Esophagus (tissue), 2 donors: ENCODE measurements at regions not wholly inside any gene's neighbourhood (a gene's known extent, or its start where the extent isn't known, plus 50 kb on each side); places are given as distances from the start of the nearest gene placed in this dataset.

Experiments used
- H3K27ac ChIP-seq, 2 donors: one replicate each; pipeline ENCODE4 v1.5.1; 2013; ENCODE audit warnings: low read depth in 2 of 2, mild to moderate bottlenecking in 2 of 2, inconsistent platforms in 1 of 2, low read length in 1 of 2, moderate library complexity in 1 of 2
- H3K27me3 ChIP-seq, 2 donors: one replicate each; pipeline ENCODE4 v1.6.1; 2013; ENCODE audit warnings: low read length in 2 of 2, control low read depth in 1 of 2, mild to moderate bottlenecking in 1 of 2; ENCODE audit not compliant: insufficient read depth in 2 of 2, control insufficient read depth in 1 of 2
- H3K36me3 ChIP-seq, 2 donors: one replicate each; pipeline ENCODE4 v1.6.1; 2013; ENCODE audit warnings: low read length in 1 of 2; ENCODE audit not compliant: control insufficient read depth in 2 of 2, insufficient read depth in 2 of 2
- H3K4me1 ChIP-seq, 2 donors: one replicate each; pipeline ENCODE4 v1.6.1; 2013; ENCODE audit warnings: low read length in 1 of 2; ENCODE audit not compliant: control insufficient read depth in 2 of 2, insufficient read depth in 2 of 2
- H3K4me3 ChIP-seq, 2 donors: one replicate each; pipeline ENCODE4 v1.5.1; 2013; ENCODE audit warnings: low read length in 2 of 2, mild to moderate bottlenecking in 2 of 2, low read depth in 1 of 2, moderate library complexity in 1 of 2
- H3K9me3 ChIP-seq, 2 donors: one replicate each; pipeline ENCODE4 v1.6.1; 2013; ENCODE audit warnings: mild to moderate bottlenecking in 2 of 2, low read depth in 1 of 2, low read length in 1 of 2, moderate library complexity in 1 of 2; ENCODE audit not compliant: control insufficient read depth in 2 of 2, insufficient read depth in 1 of 2
- WGBS, 2 donors: extraction: QIAGEN DNeasy Blood & Tissue Kit; methylation state at CpG; one replicate each; pipeline ENCODE4 v1.1.7; 2013; 5-methylcytosine and 5-hydroxymethylcytosine counted together
- donor health status: healthy with polysubstance abuse.
- donor health status: Bipolar disorder and iron deficiency.

DNA sequence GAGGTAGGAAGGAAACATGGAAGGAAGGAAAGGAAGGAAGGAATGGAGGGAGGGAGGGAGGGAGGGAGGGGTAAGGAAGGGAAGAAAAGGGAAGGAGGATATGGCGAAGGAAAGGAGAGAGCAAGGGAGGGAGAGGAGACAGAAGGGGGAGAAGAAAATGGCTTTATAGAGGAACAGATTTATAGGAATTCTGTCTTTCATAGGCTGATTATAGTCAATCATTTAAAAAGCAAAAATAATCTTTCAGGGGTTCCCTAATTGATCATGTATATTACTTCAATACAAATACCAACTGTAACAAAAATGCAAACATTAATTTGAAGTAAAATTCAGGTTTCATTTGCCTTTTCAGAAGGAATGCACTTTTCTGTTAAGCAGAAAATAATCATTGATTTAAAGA, 519.1 kb downstream of the MDFIC start:
- Histone ChIP-seq H3K4me1 (no peaks in the 10 kb centered on the region), H3K36me3 (no peaks in the 10 kb centered on the region), H3K27me3 (no peaks in the 10 kb centered on the region), H3K27ac (no peak overlapping the region), H3K9me3 (no peaks in the 10 kb centered on the region), H3K4me3 (no peak overlapping the region)
- WGBS, 2 donors, result 85 to 92% methylated on average over 1 of the region's 1 CpG

DNA sequence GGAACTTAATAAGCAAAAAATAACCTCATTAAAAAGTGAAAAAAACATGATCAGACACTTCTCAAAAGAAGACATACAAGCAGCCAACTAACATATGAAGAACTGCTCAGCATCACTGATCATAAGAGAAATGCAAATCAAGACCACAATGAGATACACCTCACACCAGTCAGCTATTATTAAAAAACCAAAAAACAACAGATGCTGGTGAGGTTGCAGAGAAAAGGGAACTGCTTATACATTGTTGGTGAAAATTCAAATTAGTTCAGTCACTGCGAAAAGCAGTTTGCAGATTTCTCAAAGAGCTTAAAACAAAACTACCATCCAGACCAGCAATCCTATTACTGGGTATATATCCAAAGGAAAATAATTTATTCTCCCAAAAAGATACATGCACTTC, 513.3 kb downstream of the MDFIC start:
- H3K4me3 ChIP-seq, result no peak overlapping the region
- H3K27ac ChIP-seq, result no peak overlapping the region
- H3K27me3 ChIP-seq, result no peaks in the 10 kb centered on the region
- WGBS, 2 donors, result 84 to 94% methylated on average over 1 of the region's 1 CpG
- no peaks in the 10 kb centered on the region for H3K36me3 ChIP-seq
- no peaks in the 10 kb centered on the region for H3K9me3 ChIP-seq
- H3K4me1 ChIP-seq, result no peaks in the 10 kb centered on the region

DNA sequence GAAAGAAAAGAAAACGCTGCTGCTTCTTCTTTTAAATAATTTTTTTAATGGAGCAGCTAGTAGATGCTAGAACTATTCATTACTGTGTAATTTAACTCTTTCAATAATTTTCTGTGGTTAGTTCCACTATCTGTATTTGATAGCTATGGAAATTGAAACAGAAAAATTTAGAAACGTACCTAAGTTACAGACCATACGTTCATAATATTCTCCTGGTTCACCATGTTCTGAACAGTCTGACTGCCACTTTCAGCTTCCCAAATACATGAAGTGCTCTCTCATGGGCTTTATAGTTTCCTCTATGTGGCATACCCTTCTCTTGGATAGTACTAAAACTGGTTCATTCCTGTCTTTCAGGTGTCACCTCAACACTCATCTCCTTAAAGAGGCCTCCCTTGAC, 508.0 kb downstream of the MDFIC start:
- Histone ChIP-seq H3K9me3 (no peaks in the 10 kb centered on the region), H3K36me3 (no peaks in the 10 kb centered on the region), H3K27ac (no peak overlapping the region), H3K27me3 (no peaks in the 10 kb centered on the region), H3K4me3 (no peak overlapping the region), H3K4me1 (no peaks in the 10 kb centered on the region)
- whole genome bisulfite sequencing, 2 donors, result 88 to 90% methylated on average over 3 of the region's 3 CpGs

DNA sequence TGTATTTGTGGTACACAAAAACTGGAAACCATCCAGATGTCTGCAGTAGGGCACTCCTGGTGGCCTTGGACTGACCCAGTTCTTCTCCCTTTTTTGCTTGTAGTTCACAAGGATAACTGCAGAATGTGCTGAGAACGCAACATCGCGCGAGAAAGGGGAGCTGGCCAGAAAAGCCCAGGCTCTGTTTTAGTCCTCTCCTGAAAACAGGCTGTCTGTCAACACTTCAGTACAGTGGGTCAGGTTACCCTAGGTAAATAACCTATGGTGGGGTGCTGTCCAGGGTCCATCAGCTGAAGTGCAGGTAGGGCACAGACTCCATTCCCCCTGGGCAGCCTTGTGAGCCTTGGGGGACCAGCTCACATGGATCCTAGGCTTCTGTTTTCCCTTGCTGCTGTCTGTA, 495.8 kb downstream of the MDFIC start:
- Histone ChIP-seq H3K27me3 (no peaks in the 10 kb centered on the region), H3K4me1 (no peaks in the 10 kb centered on the region), H3K4me3 (no peak overlapping the region), H3K27ac (no peak overlapping the region), H3K36me3 (no peaks in the 10 kb centered on the region), H3K9me3 (no peaks in the 10 kb centered on the region)
- WGBS, 2 donors, result 65 to 88% methylated on average over 4 of the region's 4 CpGs

DNA sequence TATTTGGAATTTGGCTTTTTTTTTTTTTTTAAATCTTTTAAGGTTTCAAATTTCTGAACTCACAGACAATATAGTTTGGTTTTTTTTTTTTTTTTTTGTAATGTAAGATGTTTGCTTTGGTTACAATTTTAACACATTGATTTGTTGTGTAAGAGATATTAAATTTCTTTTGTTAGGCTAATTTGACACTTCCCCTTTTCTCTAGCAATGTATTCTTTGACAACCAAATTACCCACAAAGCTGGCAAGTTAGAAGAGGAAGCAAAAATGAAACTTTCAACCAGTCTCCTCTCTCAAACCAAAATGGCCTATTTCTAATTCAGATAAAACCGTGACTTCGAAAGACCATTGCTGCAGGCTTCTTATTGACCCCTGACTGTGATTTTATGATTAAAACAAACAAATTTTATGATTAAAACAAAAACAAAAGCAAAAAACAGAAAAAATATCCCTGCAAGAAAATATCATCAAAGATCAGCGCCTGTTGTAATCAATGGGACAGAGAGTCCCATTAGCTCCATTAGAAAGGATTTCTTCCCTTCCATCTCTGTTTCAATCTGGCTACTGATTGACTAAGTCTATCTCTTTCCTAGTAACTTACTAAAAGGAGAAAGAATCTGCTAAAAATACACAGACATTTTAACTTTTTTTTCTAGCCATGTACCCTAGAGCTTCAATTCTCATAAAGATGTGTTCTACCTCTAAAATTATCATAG, 489.2 kb downstream of the MDFIC start:
- WGBS, 2 donors, result 84 to 87% methylated on average over 3 of the region's 3 CpGs
- H3K4me1 ChIP-seq, result no peaks in the 10 kb centered on the region
- H3K27me3 ChIP-seq, result no peaks in the 10 kb centered on the region
- no peaks in the 10 kb centered on the region for H3K9me3 ChIP-seq
- H3K4me3 ChIP-seq, result no peak overlapping the region
- H3K27ac ChIP-seq, result no peak overlapping the region
- H3K36me3 ChIP-seq, result no peaks in the 10 kb centered on the region

DNA sequence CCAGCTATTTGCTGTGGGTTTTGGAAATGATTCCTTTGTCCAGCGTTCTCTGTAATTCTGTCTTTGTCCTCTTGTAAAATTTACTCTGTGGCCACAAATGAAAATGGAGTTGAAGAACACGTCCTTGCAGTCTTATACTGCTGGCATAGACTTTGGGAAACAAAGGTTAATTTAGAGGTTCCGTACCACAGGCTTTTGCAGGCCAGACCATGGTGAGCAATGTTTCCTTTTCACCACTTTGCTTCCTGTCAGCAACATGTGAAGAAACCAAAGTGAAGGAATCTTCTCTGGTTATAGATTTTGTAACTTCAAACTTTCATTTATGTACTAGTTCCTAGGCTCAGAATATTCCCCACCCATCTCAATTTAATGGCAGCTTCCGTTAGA, 488.5 kb downstream of the MDFIC start:
- H3K36me3 ChIP-seq, result no peaks in the 10 kb centered on the region
- no peaks in the 10 kb centered on the region for H3K4me1 ChIP-seq
- WGBS, 2 donors, result 71 to 80% methylated on average over 4 of the region's 4 CpGs
- no peak overlapping the region for H3K4me3 ChIP-seq
- no peaks in the 10 kb centered on the region for H3K9me3 ChIP-seq
- no peak overlapping the region for H3K27ac ChIP-seq
- no peaks in the 10 kb centered on the region for H3K27me3 ChIP-seq

DNA sequence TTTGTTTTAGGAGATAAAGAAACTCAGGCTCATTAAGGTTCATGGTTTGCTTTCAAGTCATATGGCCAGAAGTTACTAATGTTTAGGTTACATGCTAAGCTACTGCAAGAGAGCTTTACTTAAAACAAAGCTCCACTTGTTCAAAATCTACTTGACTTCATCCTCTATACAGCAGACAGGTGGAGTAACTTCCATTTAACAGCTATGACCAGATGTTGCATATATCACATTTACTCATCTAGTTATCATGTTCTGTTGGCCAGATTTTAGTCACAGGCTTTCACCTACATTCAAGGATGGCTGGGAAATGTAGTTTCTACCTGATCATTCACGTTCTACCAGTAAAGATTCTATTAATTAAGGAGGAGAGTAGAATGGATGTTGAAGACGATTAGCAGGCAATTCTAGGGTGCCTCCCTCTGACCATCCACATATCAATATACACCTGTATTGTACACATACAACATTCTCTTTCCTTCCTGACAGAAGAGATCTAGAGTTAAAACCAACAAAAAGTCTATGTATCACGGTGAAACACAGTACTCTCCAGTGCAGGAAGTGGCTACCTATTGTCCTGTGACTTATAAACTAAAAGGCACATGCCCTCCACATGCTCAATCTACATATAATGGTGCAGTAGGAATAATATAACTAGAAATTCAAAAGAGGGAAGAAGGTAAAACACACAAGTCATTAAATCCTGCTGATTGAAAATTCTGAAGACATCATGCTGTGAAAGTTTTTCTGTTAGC, 488.0 kb downstream of the MDFIC start:
- Histone ChIP-seq H3K4me3 (no peak overlapping the region), H3K4me1 (no peaks in the 10 kb centered on the region), H3K27ac (no peak overlapping the region), H3K9me3 (no peaks in the 10 kb centered on the region), H3K27me3 (no peaks in the 10 kb centered on the region), H3K36me3 (no peaks in the 10 kb centered on the region)
- WGBS, 2 donors, result 74 to 81% methylated on average over 3 of the region's 3 CpGs

DNA sequence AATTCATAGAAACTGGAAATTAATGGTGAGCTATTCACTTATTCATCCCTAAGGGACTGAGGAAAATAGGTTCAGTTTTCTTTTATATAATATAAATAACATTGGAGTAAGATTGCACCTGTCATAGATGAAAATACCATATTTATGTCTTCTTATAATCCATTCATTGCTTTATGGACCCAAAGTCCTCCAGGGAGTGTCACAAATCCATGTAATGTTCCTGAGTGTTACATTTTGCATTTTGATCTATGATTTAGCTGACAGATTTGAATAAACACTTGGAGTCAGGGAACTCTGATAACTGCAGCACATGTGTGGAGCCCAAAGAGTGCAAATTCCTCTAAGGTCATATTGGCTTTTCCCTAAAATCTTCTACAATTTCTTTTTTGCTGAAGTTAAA, 484.3 kb downstream of the MDFIC start:
- Histone ChIP-seq H3K27me3 (no peaks in the 10 kb centered on the region), H3K27ac (no peak overlapping the region), H3K4me1 (no peaks in the 10 kb centered on the region), H3K4me3 (no peak overlapping the region), H3K9me3 (no peaks in the 10 kb centered on the region), H3K36me3 (no peaks in the 10 kb centered on the region)

DNA sequence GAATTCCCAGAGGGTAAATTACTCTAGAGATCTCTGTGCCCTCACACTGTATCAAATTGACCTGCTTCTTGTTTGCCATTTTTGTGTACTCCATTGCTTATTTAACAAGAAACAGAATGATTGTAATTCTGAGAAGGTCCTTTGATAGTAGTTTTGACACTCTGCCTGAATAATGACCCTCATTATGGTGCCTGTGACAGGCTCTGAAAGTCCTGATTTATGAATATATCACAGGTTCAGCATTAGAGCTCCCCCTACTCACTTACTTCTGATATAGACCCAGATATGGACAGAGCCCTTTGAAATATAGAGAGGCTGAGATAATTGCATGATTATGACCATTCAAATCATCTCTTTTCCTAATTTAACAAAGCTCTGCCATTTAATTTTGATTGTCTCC, 465.2 kb downstream of the MDFIC start:
- Histone ChIP-seq H3K9me3 (no peaks in the 10 kb centered on the region), H3K36me3 (no peaks in the 10 kb centered on the region), H3K27me3 (no peaks in the 10 kb centered on the region), H3K27ac (no peak overlapping the region), H3K4me3 (no peak overlapping the region), H3K4me1 (no peaks in the 10 kb centered on the region)

DNA sequence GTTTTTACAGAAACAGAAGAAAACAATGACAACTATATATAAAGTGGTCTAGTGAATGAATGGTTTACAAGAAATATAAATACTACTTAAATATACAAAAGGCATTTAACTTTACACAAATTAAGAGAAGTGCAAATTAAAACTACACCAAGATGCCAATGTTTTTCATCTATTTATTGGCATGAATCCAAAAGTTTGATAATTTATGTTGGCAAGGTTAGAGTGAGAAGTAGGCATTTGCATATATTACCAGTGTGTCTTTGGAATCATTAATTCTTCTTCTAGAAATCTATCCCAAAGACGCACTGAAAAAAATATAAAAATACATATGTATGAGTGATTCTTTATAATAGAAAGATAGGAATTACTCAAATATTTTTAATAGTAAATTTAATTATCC, 457.4 kb downstream of the MDFIC start:
- Histone ChIP-seq H3K9me3 (no peaks in the 10 kb centered on the region), H3K4me1 (no peaks in the 10 kb centered on the region), H3K4me3 (no peak overlapping the region), H3K27me3 (no peaks in the 10 kb centered on the region), H3K36me3 (no peaks in the 10 kb centered on the region), H3K27ac (no peak overlapping the region)
- 94 to 97% methylated on average over 1 of the region's 1 CpG for WGBS, 2 donors
